NCI-H748 treated with DMSO at 0.1 percent for 48 hours (cell line): ENCODE measurements at regions not wholly inside any gene's neighbourhood (a gene's known extent, or its start where the extent isn't known, plus 50 kb on each side); places are given as distances from the start of the nearest gene placed in this dataset.

Experiments used
- DNase-seq: peaks from one replicate; lab custom pipeline; 2025; lab: John Stamatoyannopoulos, UW

DNA sequence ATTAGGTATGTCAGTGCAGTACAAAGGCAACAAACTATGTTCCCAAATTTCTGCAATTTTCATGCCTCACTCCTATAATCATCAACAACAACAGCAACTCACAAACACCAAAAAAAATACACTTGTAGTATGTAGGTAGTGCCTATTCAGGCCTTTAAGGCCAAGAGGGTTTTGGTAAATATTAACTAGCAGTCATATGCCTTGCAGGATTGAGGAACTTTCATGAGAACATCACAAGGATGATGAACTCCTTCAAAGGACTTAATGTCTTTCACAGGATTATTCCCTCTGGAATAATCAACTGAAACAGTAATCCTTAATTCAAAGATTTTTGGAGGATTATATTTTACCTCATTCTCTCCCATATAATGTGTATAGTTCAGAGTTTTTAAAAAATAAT, 293.8 kb downstream of the NOVA1 start:
- no peak for DNase-seq

- DNase-seq = no peak
Observed at GRCh38 chr14:26293909-26294308, 303.9 kb downstream of the NOVA1 start.

DNA sequence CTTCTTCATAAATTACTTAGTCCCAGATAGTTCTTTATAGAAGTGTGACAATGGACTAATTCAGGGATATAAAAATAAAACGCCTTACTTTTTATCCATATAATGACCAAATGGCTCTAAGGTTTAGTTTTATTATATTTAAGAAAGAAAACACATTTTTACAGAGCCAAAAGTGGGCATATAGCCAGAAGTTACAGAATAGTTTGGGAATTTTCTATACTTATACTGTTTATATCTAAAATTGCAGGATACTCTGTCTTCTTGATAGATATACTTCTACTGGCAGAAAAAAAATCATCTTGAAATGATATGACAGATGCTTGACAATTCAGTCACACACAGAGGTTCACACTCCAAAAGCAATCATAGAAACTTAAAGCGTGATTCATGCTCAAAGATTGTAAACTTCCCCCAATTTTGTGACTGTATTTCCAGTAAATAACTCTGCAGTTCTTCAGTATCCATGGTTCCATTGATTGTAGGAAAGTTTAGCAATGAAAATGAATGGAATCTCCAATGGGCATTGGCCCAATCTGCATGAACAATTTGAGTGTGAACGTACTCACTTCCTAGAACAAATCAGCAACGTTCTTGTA, 307.8 kb downstream of the NOVA1 start:
- DNase-seq = no peak

DNA sequence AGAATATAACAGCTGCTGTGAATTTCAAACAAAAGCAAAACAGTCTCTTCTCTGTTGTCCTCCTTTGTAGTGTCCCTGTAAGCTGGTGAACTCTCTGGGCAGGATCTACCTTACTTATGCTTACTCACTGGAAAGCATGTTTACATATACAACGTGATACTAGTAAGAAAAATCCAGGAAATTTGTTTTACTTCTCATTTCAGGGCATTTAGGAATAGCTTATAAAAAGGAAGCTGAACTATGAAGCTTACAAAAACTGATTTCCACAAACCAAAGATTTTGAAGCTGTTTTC, 311.0 kb downstream of the NOVA1 start:
- DNase-seq = peak; percentile 48

DNA sequence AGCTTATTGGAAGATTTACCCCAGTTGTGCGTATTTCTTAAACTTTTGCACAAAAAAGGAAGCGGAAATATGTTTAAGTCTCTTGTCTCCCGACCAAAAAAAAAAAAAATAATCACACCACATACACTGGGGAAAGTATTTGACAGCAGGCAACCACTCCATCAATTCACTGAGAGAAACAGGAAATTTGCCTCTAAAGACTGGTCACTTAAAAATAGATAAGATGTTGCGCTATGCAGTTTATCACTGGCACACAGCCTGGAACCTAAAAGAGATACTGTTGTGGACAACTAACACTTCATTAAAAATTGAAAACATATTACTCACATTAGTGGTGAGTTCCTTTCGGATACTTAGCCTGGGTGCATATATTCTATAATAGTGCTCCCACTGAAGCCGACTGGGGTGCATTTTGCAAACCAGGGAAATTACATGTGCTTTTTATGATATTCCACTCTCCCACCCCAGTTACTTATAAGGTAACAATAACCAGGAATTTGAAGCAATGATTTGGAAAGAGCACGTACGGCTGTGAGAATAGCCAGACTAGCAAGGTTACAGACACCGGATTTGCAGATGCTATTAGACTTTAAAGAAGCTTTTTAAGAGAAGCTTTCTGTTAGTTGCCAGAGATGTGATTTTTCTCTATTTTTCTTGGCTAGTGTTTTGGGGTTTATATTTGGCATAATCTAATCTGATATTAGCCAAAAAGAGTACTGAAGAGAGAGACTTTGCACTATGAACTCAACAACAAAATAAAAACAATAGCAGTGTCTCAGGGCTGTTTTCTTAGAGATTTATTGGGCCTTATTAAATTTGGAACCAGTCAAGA, 311.5 kb downstream of the NOVA1 start:
- peak; percentile 59 for DNase-seq

DNA sequence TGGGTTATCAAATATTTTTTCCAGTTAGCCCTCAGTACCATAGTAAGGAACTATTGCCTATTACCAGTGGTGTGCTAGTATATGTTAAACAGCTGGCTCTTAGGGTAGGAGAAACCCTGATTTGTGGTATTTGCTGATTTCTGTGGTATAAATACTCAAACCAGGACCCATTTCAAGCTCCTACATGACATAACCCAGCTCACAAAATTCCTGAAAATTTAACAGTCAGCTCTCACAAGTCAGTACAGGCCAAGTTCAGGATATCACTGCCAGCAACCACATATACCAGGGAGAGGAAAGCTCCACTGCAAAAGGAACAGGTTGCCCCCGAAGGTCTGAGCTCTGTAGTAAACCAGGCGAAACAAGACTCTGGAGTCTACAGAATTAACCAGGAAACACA, 315.3 kb downstream of the NOVA1 start:
- DNase-seq = peak; percentile 65

- peak; percentile 83 for DNase-seq
Observed at GRCh38 chr14:26282011-26282410, 315.8 kb downstream of the NOVA1 start.

DNA sequence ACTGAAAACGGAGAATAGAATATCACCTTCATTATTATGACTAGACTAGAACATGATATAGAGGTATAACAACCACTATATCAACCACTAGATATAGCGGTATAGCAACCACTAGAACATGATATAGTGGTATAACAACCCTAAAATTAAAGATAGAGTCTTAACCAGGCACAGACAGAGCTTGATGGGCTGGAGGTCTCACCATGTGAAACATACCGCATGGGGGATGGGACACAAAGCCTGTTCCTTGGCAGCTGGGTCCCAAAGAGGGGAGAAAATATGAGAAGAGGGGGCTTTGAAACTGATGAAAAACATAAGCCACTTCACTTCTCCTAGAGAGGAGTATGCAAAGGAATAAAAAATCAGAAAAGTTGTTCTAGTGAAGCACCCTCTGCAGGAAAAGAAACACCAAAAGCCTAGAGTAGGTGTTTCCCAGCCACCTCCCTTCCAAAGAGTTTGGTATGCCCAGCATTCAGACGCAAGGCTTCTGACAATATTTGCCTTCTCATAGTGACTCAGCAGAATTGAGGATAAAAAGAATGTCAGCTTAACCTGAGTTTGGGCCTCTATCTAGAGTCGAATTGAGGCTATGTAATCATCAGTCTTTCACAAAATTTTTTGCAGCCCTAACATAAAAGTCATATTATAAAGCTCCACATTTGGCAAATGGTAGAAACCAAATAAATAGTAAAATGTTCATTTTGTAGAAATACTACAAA, 316.4 kb downstream of the NOVA1 start:
- DNase-seq = peak; percentile 79

- DNase-seq = peak; percentile 35
Observed at GRCh38 chr14:26276757-26277156, 321.1 kb downstream of the NOVA1 start.

DNA sequence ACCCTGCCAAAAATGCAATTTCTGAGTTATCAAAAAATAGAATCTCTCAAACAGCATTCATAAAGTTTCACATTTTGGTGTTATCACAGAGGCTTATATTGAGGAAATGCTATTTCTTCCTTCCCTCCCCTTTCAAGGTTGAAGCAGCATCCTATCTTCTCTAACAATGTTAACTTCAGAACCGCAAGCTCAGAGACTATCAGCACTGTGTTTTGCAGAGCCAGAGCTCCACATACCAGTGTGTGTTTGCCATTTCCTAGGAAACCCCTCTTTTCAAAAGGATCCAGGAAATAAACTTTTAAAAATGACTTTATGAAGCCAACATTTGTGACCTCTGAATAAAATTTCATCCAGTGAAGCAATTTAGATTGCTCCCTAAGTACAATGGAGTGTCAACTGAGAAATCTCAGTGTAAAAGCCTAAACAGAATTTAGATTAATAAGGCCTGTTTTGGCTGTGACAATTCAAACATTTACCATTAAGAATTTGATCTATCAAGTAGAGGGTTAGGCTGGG, 332.6 kb downstream of the NOVA1 start:
- no peak for DNase-seq

DNA sequence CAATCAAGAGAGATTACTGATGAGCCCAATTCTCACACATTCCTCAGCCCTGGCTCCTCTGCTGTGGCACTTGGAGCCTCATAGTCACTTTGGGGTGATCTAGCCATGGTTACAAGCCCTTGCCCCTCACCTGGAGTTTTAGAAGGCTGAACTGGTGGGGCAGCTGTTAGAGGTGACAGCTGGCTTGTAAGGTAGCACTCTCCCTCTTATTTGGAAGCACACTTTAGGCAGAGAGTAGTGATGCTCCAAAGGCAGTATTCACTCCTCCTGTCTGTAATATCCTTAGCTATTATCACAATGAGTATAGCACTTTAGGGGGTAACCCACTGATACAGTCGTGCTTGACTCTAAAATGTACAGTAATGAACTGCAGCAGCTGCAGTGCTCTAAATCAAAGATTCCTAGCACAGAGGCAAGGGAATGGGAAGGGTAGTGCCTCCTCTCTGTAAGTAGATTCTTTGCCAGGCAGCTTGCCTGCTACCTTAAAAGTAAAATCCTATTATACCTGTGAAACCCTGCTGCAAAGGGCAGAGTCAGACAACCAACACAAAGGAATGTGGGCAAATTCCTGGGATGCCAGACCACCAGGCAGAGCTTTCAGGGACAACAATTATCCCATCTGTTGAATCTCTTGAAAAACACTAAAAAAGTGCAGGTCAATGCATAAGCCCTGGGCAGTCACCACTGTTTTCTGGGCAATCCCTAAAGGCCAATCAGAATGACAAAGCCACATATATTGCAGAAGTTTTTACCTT, 336.3 kb downstream of the NOVA1 start:
- DNase-seq = no peak

DNA sequence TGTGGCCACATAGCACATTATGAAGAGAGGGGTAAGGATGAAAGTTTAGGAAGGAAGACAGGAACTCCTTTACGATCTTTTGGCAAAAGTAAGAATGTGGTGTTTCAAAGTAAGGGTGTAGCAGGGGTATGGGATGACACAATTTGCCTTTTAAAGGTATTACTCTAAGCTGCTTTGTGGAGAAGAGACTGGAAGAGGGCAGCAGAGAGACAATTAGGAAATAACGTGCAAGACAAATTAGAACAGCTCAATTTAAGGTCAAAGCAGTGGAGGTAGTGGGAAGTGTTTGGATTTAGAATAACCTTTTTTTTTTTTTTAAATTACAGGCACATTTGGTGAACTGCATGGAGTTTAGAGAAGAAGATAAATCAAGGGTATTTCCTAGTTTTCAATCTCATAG, 342.6 kb downstream of the NOVA1 start:
- peak; percentile 33 for DNase-seq

GRCh38 chr14:26252176-26252575, 345.7 kb downstream of the NOVA1 start:
- no peak for DNase-seq

GRCh38 chr14:26233118-26233517, 364.7 kb downstream of the NOVA1 start:
- DNase-seq = peak; percentile 11

DNA sequence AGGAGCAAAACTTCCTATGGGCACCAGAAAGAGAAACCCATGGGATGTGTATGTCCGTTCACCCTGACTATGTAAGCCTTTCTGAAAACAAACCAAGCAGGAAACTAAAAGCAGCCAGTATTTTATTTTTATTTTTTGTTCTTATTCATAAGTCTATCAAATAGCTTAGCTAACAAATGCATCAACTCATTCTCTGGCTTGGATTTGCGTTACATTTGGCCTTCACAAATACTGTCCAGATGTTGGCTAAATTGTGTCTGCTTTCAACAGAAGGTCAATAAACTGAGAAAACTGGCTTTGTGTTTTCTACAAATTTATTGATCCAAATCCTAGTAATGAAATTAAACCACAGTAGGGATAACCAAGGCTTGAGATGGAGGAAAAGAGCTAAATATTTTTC, 379.0 kb downstream of the NOVA1 start:
- DNase-seq = no peak

- no peak for DNase-seq
Observed at GRCh38 chr14:26217778-26218177, 380.1 kb downstream of the NOVA1 start.

- no peak for DNase-seq
Observed at GRCh38 chr14:26216786-26217185, 381.0 kb downstream of the NOVA1 start.

- no peak for DNase-seq
Observed at GRCh38 chr14:26213846-26214575, 383.8 kb downstream of the NOVA1 start.

DNA sequence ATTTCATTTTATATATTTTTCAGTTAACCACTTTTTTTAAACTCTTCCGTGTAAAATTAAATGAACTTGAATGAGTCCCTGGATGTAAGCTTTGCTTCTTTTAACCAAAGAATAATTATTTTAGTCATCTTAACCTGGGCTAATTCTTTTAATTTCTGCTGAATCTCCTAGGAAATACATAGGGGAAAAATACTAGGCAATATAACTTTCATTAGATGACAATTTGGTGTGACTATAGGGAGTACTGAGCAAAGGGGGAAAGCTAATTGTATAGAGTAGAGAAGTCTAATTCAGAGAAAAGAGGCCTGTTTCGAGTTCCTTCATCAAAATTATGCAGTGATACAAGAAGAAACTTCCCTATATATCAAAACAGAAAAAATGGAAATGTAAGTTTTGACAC, 388.1 kb downstream of the NOVA1 start:
- no peak for DNase-seq

- peak; percentile 53 for DNase-seq
Observed at GRCh38 chr14:26206640-26207039, 391.2 kb downstream of the NOVA1 start.

DNA sequence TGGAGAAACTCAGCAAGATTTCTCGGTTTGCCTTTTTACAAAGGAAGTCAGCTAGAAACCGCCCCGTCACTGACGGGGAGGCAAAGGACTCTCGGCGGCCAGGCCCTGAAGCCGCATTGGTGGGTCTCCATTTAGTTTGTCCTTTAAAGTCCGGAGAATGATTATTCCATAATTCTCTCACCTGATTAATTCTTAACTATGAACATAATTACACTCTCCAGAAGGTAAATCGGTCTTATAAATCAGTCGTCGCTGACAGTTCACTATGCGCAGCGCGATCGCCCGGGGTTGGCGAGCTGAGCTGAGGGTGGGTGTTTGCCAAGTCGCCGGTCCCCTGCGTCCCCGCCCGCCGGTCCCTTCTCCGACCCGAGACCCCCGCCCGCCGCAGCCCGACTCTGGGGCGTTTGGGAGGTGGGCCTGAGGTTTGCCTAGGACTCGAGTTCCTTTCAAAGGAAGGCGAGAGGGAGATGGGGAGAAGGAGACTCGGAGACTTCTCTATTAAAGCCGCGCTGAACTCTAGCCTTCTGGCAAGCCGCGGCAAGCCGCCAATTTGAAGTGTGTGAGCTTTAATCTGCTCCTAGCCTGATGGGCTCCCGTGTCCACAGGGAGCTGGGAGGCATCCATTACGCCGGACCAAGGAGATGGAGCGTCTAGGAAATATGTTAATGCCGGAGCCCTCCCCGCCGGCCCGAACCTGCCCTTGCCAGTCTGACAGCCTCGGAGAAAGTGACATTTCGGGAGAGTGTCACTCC, 392.9 kb downstream of the NOVA1 start:
- peak; percentile 61 for DNase-seq
